Medulla oblongata (tissue), 1 donor: ENCODE measurements at regions not wholly inside any gene's neighbourhood (a gene's known extent, or its start where the extent isn't known, plus 50 kb on each side); places are given as distances from the start of the nearest gene placed in this dataset.

Source experiments
- DNase-seq: peaks from one replicate; pipeline ENCODE4 v3.0.0-alpha.2; 2015; ENCODE audit errors: extremely low spot score

- no peak for DNase-seq
Observed at GRCh38 chr11:122230385-122230755, 114.4 kb upstream of the BLID start.

GRCh38 chr11:122229481-122230384 is 113.7 kb upstream of the BLID start:
- DNase-seq = no peak

GRCh38 chr11:122229078-122229477 is 113.1 kb upstream of the BLID start:
- peak; percentile 57 for DNase-seq

GRCh38 chr11:122226810-122227379 is 110.9 kb upstream of the BLID start:
- no peak for DNase-seq

- DNase-seq = no peak
Observed at GRCh38 chr11:122224867-122225266, 108.9 kb upstream of the BLID start.

GRCh38 chr11:122220321-122220720 is 104.3 kb upstream of the BLID start:
- DNase-seq = no peak

- no peak for DNase-seq
Observed at GRCh38 chr11:122219791-122220190, 103.8 kb upstream of the BLID start.

GRCh38 chr11:122215244-122215992 is 99.4 kb upstream of the BLID start:
- DNase-seq = peak; percentile 90

- no peak for DNase-seq
Observed at GRCh38 chr11:122214567-122214966, 98.6 kb upstream of the BLID start.

GRCh38 chr11:122214080-122214479 is 98.1 kb upstream of the BLID start:
- no peak for DNase-seq

- peak; percentile 94 for DNase-seq
Observed at GRCh38 chr11:122213171-122213570, 97.2 kb upstream of the BLID start.

- peak; percentile 82 for DNase-seq
Observed at GRCh38 chr11:122210367-122210997, 94.5 kb upstream of the BLID start.

- peak; percentile 92 for DNase-seq
Observed at GRCh38 chr11:122209619-122210366, 93.8 kb upstream of the BLID start.

- DNase-seq = no peak
Observed at GRCh38 chr11:122207921-122208764, 92.1 kb upstream of the BLID start.

- DNase-seq = no peak
Observed at GRCh38 chr11:122207505-122207904, 91.5 kb upstream of the BLID start.

GRCh38 chr11:122205036-122205435 is 89.0 kb upstream of the BLID start:
- no peak for DNase-seq

- no peak for DNase-seq
Observed at GRCh38 chr11:122204206-122204605, 88.2 kb upstream of the BLID start.

- peak; percentile 91 for DNase-seq
Observed at GRCh38 chr11:122202951-122203456, 87.0 kb upstream of the BLID start.

- peak; percentile 54 for DNase-seq
Observed at GRCh38 chr11:122202161-122202950, 86.3 kb upstream of the BLID start.
